BJ (cell line): ENCODE measurements at regions not wholly inside any gene's neighbourhood (a gene's known extent, or its start where the extent isn't known, plus 50 kb on each side); places are given as distances from the start of the nearest gene placed in this dataset.

Experiments
- CTCF ChIA-PET: fragments of 350-600 bp; formaldehyde crosslinking; extraction: SDS; loops from one replicate; lab custom pipeline; 2021; ENCODE audit warnings: antibody characterized with exemption, inconsistent platforms; lab: Yijun Ruan, JAX
- POLR2A ChIA-PET: fragments of 300-600 bp; sonication (Branson Sonifier 250); formaldehyde crosslinking; extraction: SDS; loops from one replicate; lab custom pipeline; 2021; ENCODE audit warnings: antibody characterized with exemption; lab: Charles Lee
- DNase-seq: peaks from one replicate; pipeline ENCODE4 v3.0.0-alpha.2; 2011; ENCODE audit warnings: low read depth
- H3K27me3 ChIP-seq: 2 replicates; pipeline ENCODE4 v1.6.0; 2011; ENCODE audit warnings: low read length; ENCODE audit not compliant: control insufficient read depth, insufficient read depth
- H3K36me3 ChIP-seq: 2 replicates; pipeline ENCODE4 v1.5.1; 2011; ENCODE audit warnings: low read length; ENCODE audit not compliant: control insufficient read depth, insufficient read depth
- H3K4me3 ChIP-seq: 2 replicates; pipeline ENCODE4 v1.5.1; 2011; ENCODE audit warnings: low read depth, mild to moderate bottlenecking, control low read depth, low read length
- CTCF ChIP-seq: IDR thresholded peaks from 2 replicates; pipeline ENCODE4 v1.5.1; 2011; ENCODE audit warnings: low read depth, mild to moderate bottlenecking, control low read depth, inconsistent platforms, low read length, moderate library complexity; ENCODE audit not compliant: insufficient read depth

DNA sequence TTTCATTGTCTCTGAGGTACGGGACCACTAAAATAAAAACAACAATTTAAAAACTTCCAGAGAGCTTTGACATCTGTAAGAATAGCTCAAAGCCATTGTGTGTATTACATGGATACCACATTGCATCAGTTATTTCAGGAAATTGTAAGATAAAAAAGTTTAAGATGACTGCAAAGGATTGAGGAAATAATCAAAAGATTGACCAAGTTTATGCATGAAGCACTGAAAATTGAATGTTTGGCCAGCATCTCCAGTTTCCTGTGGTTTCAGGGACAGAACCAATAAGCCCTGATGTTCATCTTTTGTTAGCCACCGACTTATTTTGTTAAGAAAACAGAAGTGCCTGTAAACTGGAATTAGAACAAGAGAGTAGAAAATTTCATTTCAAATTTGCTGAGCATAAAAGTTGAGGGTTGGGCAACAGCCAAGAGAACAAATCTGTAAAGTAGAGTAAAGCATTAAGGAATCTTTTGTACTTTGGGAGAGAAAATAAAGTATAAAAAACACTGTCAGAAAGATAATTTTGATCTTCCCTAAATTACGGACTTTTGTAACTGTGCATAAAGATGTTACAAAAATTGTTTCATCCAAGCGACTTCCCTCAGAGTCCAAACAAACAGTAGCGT is 211.5 kb upstream of the P2RY1 start:
- no peak for DNase-seq
- Histone ChIP-seq H3K4me3 (no peak overlapping the region), H3K27me3 (no peaks in the 10 kb centered on the region), H3K36me3 (no peaks in the 10 kb centered on the region)
- no peak for TF ChIP-seq CTCF
- CTCF ChIA-PET, result no interaction called here
- POLR2A ChIA-PET, result no interaction called here

DNA sequence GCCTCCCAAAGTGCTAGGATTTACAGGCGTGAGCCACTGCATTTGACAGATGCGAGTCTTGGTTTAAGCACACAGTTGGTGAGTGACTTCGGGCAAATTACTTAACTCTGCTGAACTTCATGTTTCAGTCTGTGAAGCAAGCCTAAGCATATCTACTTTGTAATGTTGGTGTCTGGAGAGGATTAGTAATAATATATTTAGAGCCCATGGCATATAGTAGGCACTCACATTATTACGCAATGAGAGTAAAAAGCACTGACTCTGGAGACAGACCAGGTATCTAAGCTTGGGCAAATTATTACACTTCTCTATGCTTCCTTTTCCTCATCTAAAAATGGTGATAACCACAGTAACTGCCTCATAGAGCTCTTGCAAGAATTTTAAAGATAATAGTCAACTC is 208.7 kb upstream of the P2RY1 start:
- Histone ChIP-seq H3K4me3 (no peak overlapping the region), H3K36me3 (no peaks in the 10 kb centered on the region), H3K27me3 (no peaks in the 10 kb centered on the region)
- DNase-seq, result no peak
- ChIA-PET CTCF (interaction anchor here (0.7 kb wide), 1 partner anchor 958 kb away, joined by 3 read pairs; no protein-coding TSS in a partner anchor), POLR2A (no interaction called here)
- TF ChIP-seq CTCF, result no peak

GRCh38 chr3:152628496-152628895 is 206.4 kb upstream of the P2RY1 start:
- H3K27me3 ChIP-seq, result no peaks in the 10 kb centered on the region
- H3K36me3 ChIP-seq, result no peaks in the 10 kb centered on the region
- DNase-seq, result no peak
- no peak for TF ChIP-seq CTCF
- H3K4me3 ChIP-seq, result no peak overlapping the region
- ChIA-PET CTCF (no interaction called here), POLR2A (no interaction called here)

GRCh38 chr3:152629363-152630122 is 205.4 kb upstream of the P2RY1 start:
- Histone ChIP-seq H3K4me3 (no peak overlapping the region), H3K36me3 (no peaks in the 10 kb centered on the region), H3K27me3 (no peaks in the 10 kb centered on the region)
- POLR2A ChIA-PET, result no interaction called here
- no peak for TF ChIP-seq CTCF
- CTCF ChIA-PET, result no interaction called here
- DNase-seq, result no peak

DNA sequence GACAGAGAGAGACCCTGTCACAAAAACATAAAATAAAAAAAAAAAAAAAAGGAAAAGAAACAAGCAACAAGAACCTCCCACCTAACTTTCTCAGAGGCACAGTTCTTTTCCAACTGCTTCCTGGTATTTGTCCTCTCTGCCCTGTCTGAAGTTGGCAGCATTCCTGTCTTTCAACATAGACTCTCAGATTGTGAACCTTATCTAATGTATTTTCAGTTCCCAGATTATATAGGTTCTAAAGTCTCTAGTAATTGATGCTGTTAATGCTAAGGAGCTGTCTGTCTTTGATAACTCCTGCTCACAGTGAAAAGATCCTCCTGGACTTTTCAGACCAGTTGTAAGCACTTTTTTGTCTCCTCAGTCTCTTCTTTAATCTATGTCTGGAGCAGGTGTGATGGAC is 199.5 kb upstream of the P2RY1 start:
- no peaks in the 10 kb centered on the region for H3K36me3 ChIP-seq
- ChIA-PET POLR2A (no interaction called here), CTCF (no interaction called here)
- TF ChIP-seq CTCF, result no peak
- no peaks in the 10 kb centered on the region for H3K27me3 ChIP-seq
- H3K4me3 ChIP-seq, result no peak overlapping the region
- DNase-seq, result no peak
